Activated B cell treated with CpG ODN at 0.5 μM for 24 hours (primary cell): ENCODE measurements at regions not wholly inside any gene's neighbourhood (a gene's known extent, or its start where the extent isn't known, plus 50 kb on each side); places are given as distances from the start of the nearest gene placed in this dataset.

Experiments
- ATAC-seq: fragments of 200-7000 bp; cut with Tn5 transposase; one replicate; pipeline ENCODE4 v1.10.0; 2021; ENCODE audit warnings: low read depth, mild to moderate bottlenecking, moderate library complexity
- CTCF ChIA-PET: fragments of 350-600 bp; sonication (Branson Sonifier 250); formaldehyde crosslinking; loops from one replicate; lab custom pipeline; 2021; ENCODE audit warnings: antibody characterized with exemption; lab: Charles Lee
- POLR2A ChIA-PET: fragments of 350-600 bp; sonication (Branson Sonifier 250); formaldehyde crosslinking; loops from one replicate; lab custom pipeline; 2021; ENCODE audit warnings: antibody characterized with exemption; lab: Charles Lee
- DNase-seq: peaks from one replicate; pipeline ENCODE4 v3.0.0; 2022
- H3K27ac Mint-ChIP-seq: one replicate; pipeline ENCODE4 v1.8.0; 2020; ENCODE audit warnings: mixed read lengths
- H3K27me3 Mint-ChIP-seq: one replicate; pipeline ENCODE4 v1.8.0; 2021; ENCODE audit warnings: mixed read lengths
- H3K36me3 Mint-ChIP-seq: one replicate; pipeline ENCODE4 v1.8.0; 2021; ENCODE audit warnings: low read depth, mixed read lengths
- H3K4me1 Mint-ChIP-seq: one replicate; pipeline ENCODE4 v1.8.0; 2021; ENCODE audit warnings: mixed read lengths
- H3K4me3 Mint-ChIP-seq: one replicate; pipeline ENCODE4 v1.8.0; 2020; ENCODE audit warnings: mild to moderate bottlenecking, mixed read lengths
- H3K9me3 Mint-ChIP-seq: one replicate; pipeline ENCODE4 v1.8.0; 2020; ENCODE audit warnings: mixed read lengths
- intact Hi-C: fragments of 100-400 bp; cut with micrococcal nuclease; formaldehyde crosslinking; loops from one replicate; pipeline ENCODE4 v1.15.1; 2024
- TF ChIP-seq, protein P1 (sequence below): fragments of 200-600 bp; IDR thresholded peaks from one replicate; pipeline ENCODE4 v1.8.0; 2022; ENCODE audit warnings: antibody characterized with exemption, mild to moderate bottlenecking

DNA sequence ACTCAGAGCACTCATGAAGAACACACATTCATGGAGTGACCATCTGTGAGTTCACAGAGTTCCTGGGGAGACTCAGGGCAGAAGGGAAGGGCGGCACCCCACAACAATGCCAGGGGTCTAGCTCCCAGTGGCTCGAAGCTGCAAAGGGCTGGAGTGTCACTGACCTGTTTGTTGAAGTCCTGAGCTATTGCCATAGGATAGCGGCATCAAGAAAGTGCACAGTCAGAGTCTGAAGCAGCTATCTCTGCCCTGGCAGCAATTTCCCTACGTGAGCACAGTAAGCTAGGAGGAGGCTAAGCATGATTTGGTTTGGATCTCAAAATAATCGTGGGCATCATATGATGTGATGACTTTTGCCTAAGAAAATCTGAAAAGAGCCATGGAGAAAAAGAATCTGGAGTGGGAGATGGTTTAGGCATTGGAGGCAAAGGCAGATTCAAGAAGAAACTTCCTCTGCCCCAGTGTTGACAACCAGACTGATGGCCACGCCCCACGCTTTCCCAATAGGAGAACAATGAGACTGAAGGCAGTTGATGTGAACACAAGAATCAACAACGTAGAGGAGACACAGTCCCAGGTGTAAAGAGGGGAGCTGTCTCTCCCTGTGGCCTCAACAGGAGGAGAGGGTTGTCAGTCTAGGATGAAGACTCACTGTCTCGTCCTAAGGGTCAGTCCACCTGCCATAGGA lies 100.0 kb upstream of the SLC25A33 start:
- H3K27me3 Mint-ChIP-seq = no peaks in the 10 kb centered on the region
- ChIA-PET CTCF (interaction anchor here (0.6 kb wide), 1 partner anchor 47 kb away, joined by 3 read pairs; no protein-coding TSS in a partner anchor), POLR2A (no interaction called here)
- no peaks in the 10 kb centered on the region for H3K4me1 Mint-ChIP-seq
- intact Hi-C loops = no loop called here
- H3K36me3 Mint-ChIP-seq = no peaks in the 10 kb centered on the region
- TF ChIP-seq, protein P1, sequence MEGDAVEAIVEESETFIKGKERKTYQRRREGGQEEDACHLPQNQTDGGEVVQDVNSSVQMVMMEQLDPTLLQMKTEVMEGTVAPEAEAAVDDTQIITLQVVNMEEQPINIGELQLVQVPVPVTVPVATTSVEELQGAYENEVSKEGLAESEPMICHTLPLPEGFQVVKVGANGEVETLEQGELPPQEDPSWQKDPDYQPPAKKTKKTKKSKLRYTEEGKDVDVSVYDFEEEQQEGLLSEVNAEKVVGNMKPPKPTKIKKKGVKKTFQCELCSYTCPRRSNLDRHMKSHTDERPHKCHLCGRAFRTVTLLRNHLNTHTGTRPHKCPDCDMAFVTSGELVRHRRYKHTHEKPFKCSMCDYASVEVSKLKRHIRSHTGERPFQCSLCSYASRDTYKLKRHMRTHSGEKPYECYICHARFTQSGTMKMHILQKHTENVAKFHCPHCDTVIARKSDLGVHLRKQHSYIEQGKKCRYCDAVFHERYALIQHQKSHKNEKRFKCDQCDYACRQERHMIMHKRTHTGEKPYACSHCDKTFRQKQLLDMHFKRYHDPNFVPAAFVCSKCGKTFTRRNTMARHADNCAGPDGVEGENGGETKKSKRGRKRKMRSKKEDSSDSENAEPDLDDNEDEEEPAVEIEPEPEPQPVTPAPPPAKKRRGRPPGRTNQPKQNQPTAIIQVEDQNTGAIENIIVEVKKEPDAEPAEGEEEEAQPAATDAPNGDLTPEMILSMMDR = no peak
- H3K9me3 Mint-ChIP-seq = no peaks in the 10 kb centered on the region
- no peak overlapping the region for H3K27ac Mint-ChIP-seq
- H3K4me3 Mint-ChIP-seq = no peak overlapping the region
- ATAC-seq (no peak), DNase-seq (no peak)

DNA sequence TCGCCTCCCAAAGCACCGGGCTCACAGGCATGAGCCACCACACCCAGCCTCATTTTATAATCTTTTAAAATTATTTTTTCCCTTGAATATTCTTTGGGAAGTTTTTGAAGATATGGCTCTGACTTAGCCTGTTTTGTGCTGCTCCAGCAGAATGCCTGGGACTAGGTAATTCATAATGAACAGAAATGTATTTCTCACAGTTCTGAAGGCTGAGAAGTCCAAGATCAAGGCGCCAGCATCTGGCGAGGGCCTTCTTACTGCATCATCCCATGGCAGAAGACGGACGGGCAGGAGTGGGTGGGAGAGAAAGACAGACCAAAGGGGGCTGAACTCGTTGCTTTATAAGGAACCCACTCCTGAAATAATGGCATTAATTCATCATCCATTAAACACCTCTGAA lies 99.0 kb upstream of the SLC25A33 start:
- Mint-ChIP-seq H3K27ac (no peak overlapping the region), H3K4me1 (no peaks in the 10 kb centered on the region), H3K36me3 (no peaks in the 10 kb centered on the region), H3K4me3 (no peak overlapping the region), H3K9me3 (no peaks in the 10 kb centered on the region), H3K27me3 (no peaks in the 10 kb centered on the region)
- ChIA-PET CTCF (no interaction called here), POLR2A (no interaction called here)
- DNase-seq (no peak), ATAC-seq (no peak)
- TF ChIP-seq, protein P1 = no peak
- intact Hi-C loops = no loop called here

DNA sequence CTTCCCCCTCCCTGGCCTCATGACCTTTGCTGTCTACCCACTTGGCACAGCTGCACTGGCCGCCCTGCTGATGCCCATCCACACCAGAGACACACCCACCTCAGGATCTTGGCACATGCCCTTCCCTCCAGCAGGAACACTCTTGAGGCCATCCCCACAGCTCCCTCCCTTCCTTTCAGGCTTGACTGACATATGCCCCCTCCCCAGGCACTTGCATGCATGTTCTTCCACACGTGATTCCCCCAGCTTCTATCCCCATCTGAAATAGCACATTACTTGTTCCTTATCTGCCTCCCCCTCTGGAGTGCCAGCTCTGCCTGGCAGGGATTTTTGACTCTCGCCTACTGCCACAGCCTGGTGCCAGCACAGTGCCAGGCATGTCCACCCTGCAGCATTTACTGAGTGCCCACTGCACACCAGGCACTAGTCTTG lies 98.5 kb upstream of the SLC25A33 start:
- H3K27ac Mint-ChIP-seq = no peak overlapping the region
- DNase-seq = no peak
- ATAC-seq = no peak
- ChIA-PET POLR2A (interaction anchor here (0.6 kb wide), 1 partner anchor 10 kb away, joined by 10 read pairs; no protein-coding TSS in a partner anchor), CTCF (no interaction called here)
- no peaks in the 10 kb centered on the region for H3K36me3 Mint-ChIP-seq
- no peaks in the 10 kb centered on the region for H3K27me3 Mint-ChIP-seq
- intact Hi-C loops = no loop called here
- TF ChIP-seq, protein P1 = no peak
- no peaks in the 10 kb centered on the region for H3K9me3 Mint-ChIP-seq
- H3K4me3 Mint-ChIP-seq = no peak overlapping the region
- no peaks in the 10 kb centered on the region for H3K4me1 Mint-ChIP-seq

DNA sequence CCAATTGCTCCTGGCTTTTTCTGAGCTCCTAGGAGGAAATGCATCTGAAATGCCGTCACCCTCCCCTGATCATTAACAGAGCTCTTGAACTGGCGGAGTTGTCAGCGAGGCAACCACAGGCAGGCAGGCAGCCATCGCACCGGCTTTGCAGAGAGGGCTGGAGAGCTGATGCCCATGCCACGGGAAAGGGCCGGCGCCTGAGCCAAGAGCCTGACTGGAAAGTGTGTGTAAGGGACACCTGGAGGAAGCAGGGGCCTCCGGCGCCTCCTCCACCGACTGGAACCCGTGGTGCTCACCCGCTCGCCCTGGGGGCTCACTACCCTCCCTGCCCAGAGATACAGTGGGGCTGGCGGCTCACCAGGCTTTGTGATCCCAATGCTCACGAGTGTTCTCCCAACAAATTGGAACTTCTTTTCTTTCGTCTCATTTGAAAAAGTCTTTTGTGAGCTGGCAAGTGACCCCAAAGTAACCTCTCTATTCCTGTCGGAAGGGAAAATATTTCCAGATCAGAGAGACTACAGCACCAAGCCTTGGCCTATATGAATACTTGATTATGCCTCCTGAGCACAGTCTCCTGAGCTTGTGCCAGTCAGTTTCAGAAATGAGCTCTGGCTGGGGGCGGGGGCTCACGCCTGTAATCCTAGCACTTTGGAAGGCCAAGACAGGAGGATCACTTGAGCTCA lies 97.7 kb upstream of the SLC25A33 start:
- ATAC-seq (no peak), DNase-seq (no peak)
- H3K4me3 Mint-ChIP-seq = no peak overlapping the region
- CTCF ChIA-PET = interaction anchor here (0.7 kb wide), 1 partner anchor 1010 kb away, joined by 3 read pairs; no protein-coding TSS in a partner anchor
- TF ChIP-seq, protein P1 = no peak
- POLR2A ChIA-PET = no interaction called here
- H3K27ac Mint-ChIP-seq = no peak overlapping the region
- no peaks in the 10 kb centered on the region for H3K9me3 Mint-ChIP-seq
- no peaks in the 10 kb centered on the region for H3K4me1 Mint-ChIP-seq
- intact Hi-C loops = no loop called here
- H3K27me3 Mint-ChIP-seq = no peaks in the 10 kb centered on the region
- no peaks in the 10 kb centered on the region for H3K36me3 Mint-ChIP-seq

DNA sequence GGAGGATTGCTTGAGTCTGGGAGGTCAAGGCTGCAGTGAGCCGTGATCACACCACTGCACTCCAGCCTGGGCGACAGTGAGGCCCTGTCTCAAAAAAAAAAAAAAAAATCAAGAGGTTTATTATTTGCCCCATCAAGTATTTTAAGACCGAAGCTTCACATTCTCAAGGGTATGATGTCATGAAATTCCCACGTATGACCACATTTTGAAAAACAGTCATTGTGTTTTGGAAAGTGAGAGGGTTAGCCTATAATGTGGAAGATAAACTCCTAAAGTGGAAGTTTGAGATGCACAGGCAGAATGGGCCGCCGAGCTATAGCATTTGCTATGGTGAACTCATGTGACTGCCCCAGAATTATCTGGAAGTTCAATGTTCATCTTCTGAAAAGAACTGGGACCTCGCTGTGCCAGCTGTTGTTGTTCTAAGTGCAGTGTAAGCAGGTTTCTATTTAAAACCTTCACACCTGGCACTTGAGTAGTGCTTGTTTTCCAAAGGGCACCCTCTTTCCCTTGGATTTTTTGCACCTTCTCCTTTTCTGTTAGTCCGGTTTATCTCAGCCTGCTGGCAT lies 96.9 kb upstream of the SLC25A33 start:
- Mint-ChIP-seq H3K36me3 (no peaks in the 10 kb centered on the region), H3K27me3 (no peaks in the 10 kb centered on the region), H3K27ac (no peak overlapping the region), H3K4me3 (no peak overlapping the region), H3K9me3 (no peaks in the 10 kb centered on the region), H3K4me1 (peaks cover 1% of the 10 kb centered on the region)
- intact Hi-C loops = no loop called here
- POLR2A ChIA-PET = no interaction called here
- ATAC-seq = no peak
- CTCF ChIA-PET = interaction anchor here (0.7 kb wide), 1 partner anchor 1010 kb away, joined by 3 read pairs; no protein-coding TSS in a partner anchor
- TF ChIP-seq, protein P1 = no peak
- no peak for DNase-seq
